ENCODE measurements at regions not wholly inside any gene's neighbourhood (a gene's known extent, or its start where the extent isn't known, plus 50 kb on each side); places are given as distances from the start of the nearest gene placed in this dataset.

DNA sequence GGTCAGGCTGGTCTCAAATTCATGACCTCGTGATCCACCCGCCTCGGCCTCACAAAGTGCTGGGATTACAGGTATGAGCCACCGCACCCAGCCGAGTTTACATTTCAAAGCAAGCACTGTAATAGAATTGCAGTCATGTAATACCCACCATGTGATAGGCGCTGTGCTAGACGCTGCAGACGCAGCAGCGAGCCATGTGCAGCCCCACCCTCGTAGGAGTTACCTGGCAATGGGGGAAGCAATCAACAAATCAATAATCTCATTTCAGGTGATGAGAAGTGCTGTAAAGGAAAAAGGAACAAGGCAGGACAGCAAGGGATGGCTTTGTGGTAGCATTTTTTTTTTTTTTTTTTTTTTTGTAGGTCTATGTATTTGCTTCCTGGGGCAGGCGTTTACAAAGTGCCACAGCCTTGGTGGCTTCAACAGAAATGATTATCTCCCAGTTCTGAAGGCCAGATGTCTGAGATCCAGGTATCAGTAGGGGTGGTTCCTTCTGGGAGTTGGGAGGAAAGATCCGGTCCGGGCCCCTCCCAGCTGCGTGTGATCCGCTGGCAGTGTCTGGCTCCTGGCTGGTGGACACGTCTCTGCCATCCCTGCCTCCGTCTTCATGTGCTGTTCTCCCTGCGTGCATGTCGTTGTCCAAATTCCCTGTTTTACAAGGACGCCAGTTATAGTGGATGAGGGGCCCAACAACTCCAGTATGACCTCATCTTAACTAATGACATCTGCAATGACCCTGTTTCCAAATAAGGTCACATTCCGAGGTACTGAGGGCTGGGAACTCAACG lies 72.8 kb downstream of the TNFAIP2 start:
- no peak overlapping the region for H3K4me2 ChIP-seq (ENCODE audit: low read depth, low read length, poor library complexity, severe bottlenecking)
- H3K9ac ChIP-seq (ENCODE audit: low read depth, low read length, poor library complexity, severe bottlenecking), result no peak overlapping the region
- no peaks in the 10 kb centered on the region for H3K27me3 ChIP-seq (ENCODE audit: insufficient read depth, low read length, poor library complexity, severe bottlenecking)
- no peaks in the 10 kb centered on the region for H3F3A ChIP-seq (ENCODE audit: low read depth)
- no peaks in the 10 kb centered on the region for H3K79me2 ChIP-seq (ENCODE audit: insufficient read depth, low read length)
- no peak for TF ChIP-seq CTCF (conservative IDR thresholded peaks at IDR 0.05; ENCODE audit: low read length)
- no peak for TF ChIP-seq EZH2phosphoT487 (IDR thresholded peaks at IDR 0.05; ENCODE audit: borderline replicate concordance)
- no peaks in the 10 kb centered on the region for H3K9me2 ChIP-seq (replicated peaks; ENCODE audit: low read depth, low read length)
- H2AFZ ChIP-seq (ENCODE audit: low read length), result no peak overlapping the region
- H3K36me3 ChIP-seq (ENCODE audit: insufficient read depth, low read length), result no peaks in the 10 kb centered on the region
- no peaks in the 10 kb centered on the region for H3K4me1 ChIP-seq (ENCODE audit: insufficient read depth, low read length, poor library complexity, severe bottlenecking)
- no peaks in the 10 kb centered on the region for H4K20me1 ChIP-seq (ENCODE audit: insufficient read depth, low read length, poor library complexity, severe bottlenecking)
- H3K4me3 ChIP-seq (ENCODE audit: low read length, poor library complexity, severe bottlenecking), result no peak overlapping the region
- H3K9me3 ChIP-seq (ENCODE audit: insufficient read depth, low read depth, low read length), result no peaks in the 10 kb centered on the region

DNA sequence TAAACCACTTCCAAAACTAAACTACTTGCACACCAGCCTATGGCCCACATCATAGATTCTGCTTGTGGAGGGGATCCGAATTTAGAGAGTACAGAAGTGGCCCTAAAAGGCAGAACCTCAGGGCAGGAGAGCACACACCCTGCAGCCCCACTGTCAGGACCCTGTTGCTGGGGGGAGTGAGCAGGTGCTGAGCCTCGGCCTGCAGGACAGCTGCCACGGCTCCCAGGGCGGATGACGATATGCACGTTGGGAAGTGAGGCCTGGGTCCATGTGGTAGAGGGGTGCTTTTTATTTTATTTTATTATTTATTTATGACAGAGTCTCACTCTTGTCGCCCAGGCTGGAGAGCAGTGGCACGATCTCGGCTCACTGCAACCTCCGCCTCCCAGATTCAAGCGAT lies 73.5 kb downstream of the TNFAIP2 start:
- Histone ChIP-seq H3K9me2 (replicated peaks; ENCODE audit: low read depth, low read length) (no peaks in the 10 kb centered on the region), H2AFZ (ENCODE audit: low read length) (no peak overlapping the region), H4K20me1 (ENCODE audit: insufficient read depth, low read length, poor library complexity, severe bottlenecking) (no peaks in the 10 kb centered on the region), H3K4me2 (ENCODE audit: low read depth, low read length, poor library complexity, severe bottlenecking) (no peak overlapping the region), H3K4me3 (ENCODE audit: low read length, poor library complexity, severe bottlenecking) (no peak overlapping the region), H3F3A (ENCODE audit: low read depth) (no peaks in the 10 kb centered on the region), H3K27me3 (ENCODE audit: insufficient read depth, low read length, poor library complexity, severe bottlenecking) (no peaks in the 10 kb centered on the region), H3K4me1 (ENCODE audit: insufficient read depth, low read length, poor library complexity, severe bottlenecking) (no peaks in the 10 kb centered on the region), H3K9me3 (ENCODE audit: insufficient read depth, low read depth, low read length) (no peaks in the 10 kb centered on the region), H3K36me3 (ENCODE audit: insufficient read depth, low read length) (no peaks in the 10 kb centered on the region), H3K79me2 (ENCODE audit: insufficient read depth, low read length) (no peaks in the 10 kb centered on the region), H3K9ac (ENCODE audit: low read depth, low read length, poor library complexity, severe bottlenecking) (no peak overlapping the region)
- no peak for TF ChIP-seq EZH2phosphoT487 (IDR thresholded peaks at IDR 0.05; ENCODE audit: borderline replicate concordance)
- TF ChIP-seq CTCF (conservative IDR thresholded peaks at IDR 0.05; ENCODE audit: low read length), result no peak

DNA sequence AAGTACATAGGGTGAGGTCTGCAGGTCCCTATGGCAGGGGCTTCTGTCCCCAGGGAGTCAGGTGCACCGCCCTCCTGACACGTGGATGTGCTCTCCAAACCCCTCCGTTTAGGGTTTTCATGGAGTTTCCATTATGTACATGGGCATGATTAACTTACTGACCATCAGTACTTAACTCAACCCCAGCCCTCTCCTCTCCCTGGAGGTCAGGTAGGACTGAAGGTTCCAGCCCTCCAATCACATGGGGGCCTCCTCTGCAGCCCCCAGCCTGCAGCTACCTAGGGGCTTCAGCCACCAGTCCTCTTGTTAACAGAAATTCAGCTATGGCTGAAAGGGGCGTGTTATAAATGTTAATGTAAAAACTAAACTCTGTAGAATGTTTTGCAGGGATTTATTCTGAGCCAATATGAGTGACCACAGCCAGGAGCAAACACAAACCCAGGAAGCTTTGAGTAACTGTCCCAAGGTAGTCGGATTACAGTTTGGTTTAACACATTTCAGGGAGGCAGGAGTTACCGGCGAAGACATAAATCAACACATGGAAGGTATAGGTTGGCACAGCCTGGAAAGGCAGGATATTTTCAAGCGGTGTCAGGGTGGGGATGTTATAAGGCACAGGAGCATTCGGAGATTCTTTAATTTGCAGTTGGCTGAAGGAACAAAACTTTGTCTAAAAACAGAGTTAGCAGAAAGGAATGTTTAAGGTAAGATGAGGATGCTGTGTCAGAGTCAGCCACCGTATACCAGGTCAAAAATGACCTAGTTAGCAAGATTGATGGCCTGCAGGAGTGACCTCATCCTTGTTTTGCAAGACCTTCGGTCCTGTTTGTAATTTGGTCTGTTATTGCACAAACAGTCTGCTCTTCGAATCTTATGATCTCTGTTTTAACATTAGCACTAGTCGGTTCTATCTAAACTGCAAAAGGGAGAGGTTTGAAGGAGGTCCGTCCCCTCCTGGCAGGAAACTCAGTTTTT lies 75.2 kb downstream of the TNFAIP2 start:
- TF ChIP-seq CTCF (conservative IDR thresholded peaks at IDR 0.05; ENCODE audit: low read length) (no peak), EZH2phosphoT487 (IDR thresholded peaks at IDR 0.05; ENCODE audit: borderline replicate concordance) (no peak)
- peaks cover 4% of the 10 kb centered on the region; the same call in 1 of the 2 replicates for H3K9me3 ChIP-seq (ENCODE audit: insufficient read depth, low read depth, low read length)
- no peaks in the 10 kb centered on the region for H3K27me3 ChIP-seq (ENCODE audit: insufficient read depth, low read length, poor library complexity, severe bottlenecking)
- H3K9me2 ChIP-seq (replicated peaks; ENCODE audit: low read depth, low read length), result no peaks in the 10 kb centered on the region
- H3K36me3 ChIP-seq (ENCODE audit: insufficient read depth, low read length), result no peaks in the 10 kb centered on the region
- H3K4me2 ChIP-seq (ENCODE audit: low read depth, low read length, poor library complexity, severe bottlenecking), result no peak overlapping the region
- H3K4me3 ChIP-seq (ENCODE audit: low read length, poor library complexity, severe bottlenecking), result no peak overlapping the region
- no peak overlapping the region for H3K9ac ChIP-seq (ENCODE audit: low read depth, low read length, poor library complexity, severe bottlenecking)
- H3K4me1 ChIP-seq (ENCODE audit: insufficient read depth, low read length, poor library complexity, severe bottlenecking), result no peaks in the 10 kb centered on the region
- H3K79me2 ChIP-seq (ENCODE audit: insufficient read depth, low read length), result no peaks in the 10 kb centered on the region
- no peaks in the 10 kb centered on the region for H3F3A ChIP-seq (ENCODE audit: low read depth)
- H2AFZ ChIP-seq (ENCODE audit: low read length), result no peak overlapping the region
- H4K20me1 ChIP-seq (ENCODE audit: insufficient read depth, low read length, poor library complexity, severe bottlenecking), result no peaks in the 10 kb centered on the region
